ENCODE measurements at regions not wholly inside any gene's neighbourhood (a gene's known extent, or its start where the extent isn't known, plus 50 kb on each side); places are given as distances from the start of the nearest gene placed in this dataset.
"Not testable (repeated sequence)": the region's sequence is repeated elsewhere in the genome, so short reads cannot be mapped to it uniquely, and the experiment has no call there.

DNA sequence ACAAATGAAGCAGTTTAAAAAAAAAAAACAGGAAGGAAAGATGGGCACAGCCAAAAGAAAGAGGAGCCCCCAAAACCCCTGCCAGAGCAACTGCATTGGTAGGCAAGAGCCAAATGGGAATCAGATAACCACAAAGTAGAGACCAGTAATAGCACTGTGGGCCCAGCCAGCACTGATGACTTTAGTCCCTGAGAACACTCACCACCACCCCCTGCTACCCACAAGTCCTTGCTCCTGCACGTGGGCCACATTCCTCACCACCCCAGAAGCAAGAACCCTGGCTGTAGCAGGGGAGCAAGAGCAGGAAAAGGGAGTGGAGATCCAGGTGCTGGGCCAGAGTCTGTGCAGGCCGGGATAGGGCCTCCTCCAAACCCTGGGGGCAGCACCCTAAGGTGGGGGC lies 86.1 kb downstream of the RRAGC start:
- no peak overlapping the region for H3K4me3 ChIP-seq (ENCODE audit: low read depth, low read length)
- DNase-seq (ENCODE audit: low read depth) = no peak
- TF ChIP-seq, protein P1, sequence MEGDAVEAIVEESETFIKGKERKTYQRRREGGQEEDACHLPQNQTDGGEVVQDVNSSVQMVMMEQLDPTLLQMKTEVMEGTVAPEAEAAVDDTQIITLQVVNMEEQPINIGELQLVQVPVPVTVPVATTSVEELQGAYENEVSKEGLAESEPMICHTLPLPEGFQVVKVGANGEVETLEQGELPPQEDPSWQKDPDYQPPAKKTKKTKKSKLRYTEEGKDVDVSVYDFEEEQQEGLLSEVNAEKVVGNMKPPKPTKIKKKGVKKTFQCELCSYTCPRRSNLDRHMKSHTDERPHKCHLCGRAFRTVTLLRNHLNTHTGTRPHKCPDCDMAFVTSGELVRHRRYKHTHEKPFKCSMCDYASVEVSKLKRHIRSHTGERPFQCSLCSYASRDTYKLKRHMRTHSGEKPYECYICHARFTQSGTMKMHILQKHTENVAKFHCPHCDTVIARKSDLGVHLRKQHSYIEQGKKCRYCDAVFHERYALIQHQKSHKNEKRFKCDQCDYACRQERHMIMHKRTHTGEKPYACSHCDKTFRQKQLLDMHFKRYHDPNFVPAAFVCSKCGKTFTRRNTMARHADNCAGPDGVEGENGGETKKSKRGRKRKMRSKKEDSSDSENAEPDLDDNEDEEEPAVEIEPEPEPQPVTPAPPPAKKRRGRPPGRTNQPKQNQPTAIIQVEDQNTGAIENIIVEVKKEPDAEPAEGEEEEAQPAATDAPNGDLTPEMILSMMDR (conservative IDR thresholded peaks at IDR 0.05; ENCODE audit: low read depth, low read length) = no peak

DNA sequence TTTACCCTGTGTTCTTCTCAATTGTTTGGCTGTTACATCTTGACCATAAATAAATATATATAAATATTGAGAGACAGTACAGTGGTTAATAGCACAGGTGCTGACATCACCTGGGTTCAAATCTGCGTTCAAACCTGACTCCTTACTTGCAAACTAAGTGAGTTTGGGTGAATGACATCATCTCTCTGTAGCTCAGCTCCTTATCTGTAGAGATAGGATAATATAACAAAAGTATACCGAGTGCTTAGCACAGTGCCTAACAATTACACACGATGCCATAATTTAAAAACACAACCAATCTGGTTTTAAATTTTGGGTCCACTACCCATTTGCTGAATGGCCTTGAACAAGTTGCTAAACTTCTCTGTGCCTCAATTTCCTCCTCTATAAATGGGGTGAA lies 86.6 kb downstream of the RRAGC start:
- no peak for DNase-seq (ENCODE audit: low read depth)
- TF ChIP-seq, protein P1 (conservative IDR thresholded peaks at IDR 0.05; ENCODE audit: low read depth, low read length) = no peak
- H3K4me3 ChIP-seq (ENCODE audit: low read depth, low read length) = no peak overlapping the region

GRCh38 chr1:38772026-38772425 lies 87.5 kb downstream of the RRAGC start:
- TF ChIP-seq, protein P1 (conservative IDR thresholded peaks at IDR 0.05; ENCODE audit: low read depth, low read length) = no peak
- no peak overlapping the region for H3K4me3 ChIP-seq (ENCODE audit: low read depth, low read length)
- DNase-seq (ENCODE audit: low read depth) = no peak

DNA sequence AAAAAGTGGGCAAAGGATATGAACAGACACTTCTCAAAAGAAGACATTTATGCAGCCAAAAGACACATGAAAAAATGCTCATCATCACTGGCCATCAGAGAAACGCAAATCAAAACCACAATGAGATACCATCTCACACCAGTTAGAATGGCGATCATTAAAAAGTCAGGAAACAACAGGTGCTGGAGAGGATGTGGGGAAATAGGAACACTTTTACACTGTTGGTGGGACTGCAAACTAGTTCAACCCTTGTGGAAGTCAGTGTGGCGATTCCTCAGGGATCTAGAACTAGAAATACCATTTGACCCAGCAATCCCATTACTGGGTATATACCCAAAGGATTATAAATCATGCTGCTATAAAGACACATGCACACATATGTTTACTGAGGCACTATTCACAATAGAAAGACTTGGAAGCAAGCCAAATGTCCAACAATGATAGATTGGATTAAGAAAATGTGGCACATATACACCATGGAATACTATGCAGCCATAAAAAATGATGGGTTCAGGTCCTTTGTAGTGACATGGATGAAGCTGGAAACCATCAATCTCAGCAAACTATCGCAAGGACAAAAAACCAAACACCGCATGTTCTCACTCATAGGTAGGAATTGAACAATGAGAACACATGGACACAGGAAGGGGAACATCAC lies 88.9 kb downstream of the RRAGC start:
- H3K4me3 ChIP-seq (ENCODE audit: low read depth, low read length); DNase-seq (ENCODE audit: low read depth): not testable (repeated sequence)

GRCh38 chr1:38766125-38766524 lies 93.4 kb downstream of the RRAGC start:
- no peak for DNase-seq (ENCODE audit: low read depth)
- TF ChIP-seq, protein P1 (conservative IDR thresholded peaks at IDR 0.05; ENCODE audit: low read depth, low read length) = no peak
- H3K4me3 ChIP-seq (ENCODE audit: low read depth, low read length) = no peak overlapping the region

DNA sequence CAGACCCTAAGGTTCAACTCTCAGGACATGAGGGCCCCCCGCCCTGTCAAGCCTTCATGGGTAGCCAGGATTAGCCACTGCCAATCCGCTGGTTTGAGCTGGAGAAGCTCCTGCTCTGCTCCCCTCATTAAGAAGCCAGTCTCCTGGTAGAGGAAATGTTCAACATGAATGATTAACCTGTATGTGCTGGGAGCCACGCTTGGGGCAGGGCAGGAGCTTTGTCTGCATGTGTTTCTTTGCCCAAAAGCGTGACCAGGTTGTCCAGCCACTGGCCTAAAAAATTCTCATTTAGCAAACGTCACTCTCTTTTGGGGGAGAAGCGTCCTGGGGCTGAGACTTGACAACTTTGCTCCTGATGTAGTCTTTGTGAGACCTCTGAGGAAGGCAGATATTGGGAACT lies 96.5 kb downstream of the RRAGC start:
- TF ChIP-seq, protein P1 (conservative IDR thresholded peaks at IDR 0.05; ENCODE audit: low read depth, low read length) = no peak
- DNase-seq (ENCODE audit: low read depth) = no peak
- H3K4me3 ChIP-seq (ENCODE audit: low read depth, low read length) = no peak overlapping the region

- TF ChIP-seq, protein P1 (conservative IDR thresholded peaks at IDR 0.05; ENCODE audit: low read depth, low read length) = no peak
- no peak for DNase-seq (ENCODE audit: low read depth)
- H3K4me3 ChIP-seq (ENCODE audit: low read depth, low read length) = no peak overlapping the region
These were observed 99.0 kb downstream of the RRAGC start for GRCh38 chr1:38760562-38760961.
